ENCODE measurements at regions not wholly inside any gene's neighbourhood (a gene's known extent, or its start where the extent isn't known, plus 50 kb on each side); places are given as distances from the start of the nearest gene placed in this dataset.

DNA sequence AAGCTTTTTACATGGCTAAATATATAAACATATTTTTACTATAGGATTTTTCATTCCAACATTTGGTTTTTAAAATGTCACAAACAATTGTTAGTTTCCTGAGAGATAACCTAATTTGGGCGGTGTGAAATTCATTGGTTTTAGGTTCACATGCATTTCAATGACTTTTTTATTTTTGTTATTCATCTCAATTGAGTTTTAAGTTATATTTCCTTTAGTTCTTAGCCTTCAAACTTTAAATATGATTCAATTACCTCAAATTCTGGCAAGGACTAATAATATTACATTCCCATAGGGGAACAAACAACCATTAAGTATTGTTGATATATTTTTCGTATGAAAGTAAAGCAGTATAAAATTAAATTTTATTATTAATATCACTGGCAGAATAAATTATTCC lies 265.3 kb downstream of the SLITRK6 start (continued):
- TF ChIP-seq ZBTB33 (IDR thresholded peaks at IDR 0.05), result no peak

- Histone ChIP-seq H3K4me2 (ENCODE audit: control insufficient read depth, insufficient read depth) (no peak overlapping the region), H2AFZ (ENCODE audit: control insufficient read depth, low read depth, low read length) (no peak overlapping the region), H3K9me3 (replicated peaks; ENCODE audit: control insufficient read depth, insufficient read depth, low read length) (no peaks in the 10 kb centered on the region), H3K4me1 (ENCODE audit: control insufficient read depth, insufficient read depth, low read length) (no peaks in the 10 kb centered on the region), H3K36me3 (ENCODE audit: control insufficient read depth in 2 of 2, insufficient read depth in 2 of 2, low read length in 1 of 2) (no peaks in the 10 kb centered on the region), H3K9ac (ENCODE audit: control insufficient read depth, insufficient read depth, low read length) (no peak overlapping the region), H3K4me3 (no peak overlapping the region), H4K20me1 (ENCODE audit: control insufficient read depth, insufficient read depth) (no peaks in the 10 kb centered on the region), H3K27ac (ENCODE audit: control insufficient read depth, insufficient read depth) (no peak overlapping the region), H3K79me2 (ENCODE audit: control insufficient read depth, insufficient read depth, low read length) (no peaks in the 10 kb centered on the region), H3K27me3 (replicated peaks in 1 of 2; ENCODE audit: control insufficient read depth in 2 of 2, insufficient read depth in 2 of 2, low read length in 1 of 2) (no peaks in the 10 kb centered on the region)
- POLR2A ChIA-PET, result no interaction called here
- BruUV-seq (replicated peaks), result no TSS peak
- WGBS (ENCODE audit: insufficient coverage, insufficient replicate concordance, low lambda C conversion rate, missing lambda C conversion rate), result 7% methylated on average over 2 of the region's 2 CpGs
- in situ Hi-C loops (cut with MboI), result no loop called here
- CTCF ChIA-PET, result interaction anchor here (0.5 kb wide), 1 partner anchor 148 kb away, joined by 3 read pairs; no protein-coding TSS in a partner anchor
- no peak for FAIRE-seq
- DNase-seq (ENCODE audit: low read depth, low spot score), result no peak
- intact Hi-C loops (cut with micrococcal nuclease; ENCODE audit: unreplicated experiment), result no loop called here
- ATAC-seq, result no peak
- RAD21 ChIA-PET (ENCODE audit: unreplicated experiment), result no interaction called here
- SMC1A ChIA-PET (ENCODE audit: uncharacterized antibody, unreplicated experiment), result interaction anchor here (0.6 to 2.0 kb wide), 2 partner anchors 9 to 54 kb away, joined by 3 to 7 read pairs; no protein-coding TSS in a partner anchor
- TF ChIP-seq RELA (IDR thresholded peaks at IDR 0.05; ENCODE audit: borderline replicate concordance, partially characterized antibody) (no peak), CREM (IDR thresholded peaks at IDR 0.05; ENCODE audit: low read depth) (no peak), IKZF2 (IDR thresholded peaks at IDR 0.05) (no peak), SRF (IDR thresholded peaks at IDR 0.05; ENCODE audit: low read depth in 2 of 2, low read length in 2 of 2) (no peak), ZNF207 (IDR thresholded peaks at IDR 0.05; ENCODE audit: borderline replicate concordance) (no peak)
- TF ChIP-seq, protein P1, sequence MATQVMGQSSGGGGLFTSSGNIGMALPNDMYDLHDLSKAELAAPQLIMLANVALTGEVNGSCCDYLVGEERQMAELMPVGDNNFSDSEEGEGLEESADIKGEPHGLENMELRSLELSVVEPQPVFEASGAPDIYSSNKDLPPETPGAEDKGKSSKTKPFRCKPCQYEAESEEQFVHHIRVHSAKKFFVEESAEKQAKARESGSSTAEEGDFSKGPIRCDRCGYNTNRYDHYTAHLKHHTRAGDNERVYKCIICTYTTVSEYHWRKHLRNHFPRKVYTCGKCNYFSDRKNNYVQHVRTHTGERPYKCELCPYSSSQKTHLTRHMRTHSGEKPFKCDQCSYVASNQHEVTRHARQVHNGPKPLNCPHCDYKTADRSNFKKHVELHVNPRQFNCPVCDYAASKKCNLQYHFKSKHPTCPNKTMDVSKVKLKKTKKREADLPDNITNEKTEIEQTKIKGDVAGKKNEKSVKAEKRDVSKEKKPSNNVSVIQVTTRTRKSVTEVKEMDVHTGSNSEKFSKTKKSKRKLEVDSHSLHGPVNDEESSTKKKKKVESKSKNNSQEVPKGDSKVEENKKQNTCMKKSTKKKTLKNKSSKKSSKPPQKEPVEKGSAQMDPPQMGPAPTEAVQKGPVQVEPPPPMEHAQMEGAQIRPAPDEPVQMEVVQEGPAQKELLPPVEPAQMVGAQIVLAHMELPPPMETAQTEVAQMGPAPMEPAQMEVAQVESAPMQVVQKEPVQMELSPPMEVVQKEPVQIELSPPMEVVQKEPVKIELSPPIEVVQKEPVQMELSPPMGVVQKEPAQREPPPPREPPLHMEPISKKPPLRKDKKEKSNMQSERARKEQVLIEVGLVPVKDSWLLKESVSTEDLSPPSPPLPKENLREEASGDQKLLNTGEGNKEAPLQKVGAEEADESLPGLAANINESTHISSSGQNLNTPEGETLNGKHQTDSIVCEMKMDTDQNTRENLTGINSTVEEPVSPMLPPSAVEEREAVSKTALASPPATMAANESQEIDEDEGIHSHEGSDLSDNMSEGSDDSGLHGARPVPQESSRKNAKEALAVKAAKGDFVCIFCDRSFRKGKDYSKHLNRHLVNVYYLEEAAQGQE (IDR thresholded peaks at IDR 0.05; ENCODE audit: low read depth, low read length), result no peak
- TF ChIP-seq, protein P2, sequence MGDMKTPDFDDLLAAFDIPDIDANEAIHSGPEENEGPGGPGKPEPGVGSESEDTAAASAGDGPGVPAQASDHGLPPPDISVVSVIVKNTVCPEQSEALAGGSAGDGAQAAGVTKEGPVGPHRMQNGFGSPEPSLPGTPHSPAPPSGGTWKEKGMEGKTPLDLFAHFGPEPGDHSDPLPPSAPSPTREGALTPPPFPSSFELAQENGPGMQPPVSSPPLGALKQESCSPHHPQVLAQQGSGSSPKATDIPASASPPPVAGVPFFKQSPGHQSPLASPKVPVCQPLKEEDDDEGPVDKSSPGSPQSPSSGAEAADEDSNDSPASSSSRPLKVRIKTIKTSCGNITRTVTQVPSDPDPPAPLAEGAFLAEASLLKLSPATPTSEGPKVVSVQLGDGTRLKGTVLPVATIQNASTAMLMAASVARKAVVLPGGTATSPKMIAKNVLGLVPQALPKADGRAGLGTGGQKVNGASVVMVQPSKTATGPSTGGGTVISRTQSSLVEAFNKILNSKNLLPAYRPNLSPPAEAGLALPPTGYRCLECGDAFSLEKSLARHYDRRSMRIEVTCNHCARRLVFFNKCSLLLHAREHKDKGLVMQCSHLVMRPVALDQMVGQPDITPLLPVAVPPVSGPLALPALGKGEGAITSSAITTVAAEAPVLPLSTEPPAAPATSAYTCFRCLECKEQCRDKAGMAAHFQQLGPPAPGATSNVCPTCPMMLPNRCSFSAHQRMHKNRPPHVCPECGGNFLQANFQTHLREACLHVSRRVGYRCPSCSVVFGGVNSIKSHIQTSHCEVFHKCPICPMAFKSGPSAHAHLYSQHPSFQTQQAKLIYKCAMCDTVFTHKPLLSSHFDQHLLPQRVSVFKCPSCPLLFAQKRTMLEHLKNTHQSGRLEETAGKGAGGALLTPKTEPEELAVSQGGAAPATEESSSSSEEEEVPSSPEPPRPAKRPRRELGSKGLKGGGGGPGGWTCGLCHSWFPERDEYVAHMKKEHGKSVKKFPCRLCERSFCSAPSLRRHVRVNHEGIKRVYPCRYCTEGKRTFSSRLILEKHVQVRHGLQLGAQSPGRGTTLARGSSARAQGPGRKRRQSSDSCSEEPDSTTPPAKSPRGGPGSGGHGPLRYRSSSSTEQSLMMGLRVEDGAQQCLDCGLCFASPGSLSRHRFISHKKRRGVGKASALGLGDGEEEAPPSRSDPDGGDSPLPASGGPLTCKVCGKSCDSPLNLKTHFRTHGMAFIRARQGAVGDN (IDR thresholded peaks at IDR 0.05), result no peak
Observed at GRCh38 chr13:85529218-85529594, 270.0 kb downstream of the SLITRK6 start.
